ENCODE measurements at regions not wholly inside any gene's neighbourhood (a gene's known extent, or its start where the extent isn't known, plus 50 kb on each side); places are given as distances from the start of the nearest gene placed in this dataset.

- Histone ChIP-seq H3K4me1 (ENCODE audit: insufficient read depth, low read length) (peaks cover 72% of the 10 kb centered on the region), H3K9ac (ENCODE audit: insufficient read depth, low read depth, low read length) (peak overlapping the region; percentile 22; the same call in 1 of the 2 replicates), H2AFZ (ENCODE audit: low read length) (peak overlapping the region; percentile 85), H3K79me2 (ENCODE audit: insufficient read depth, low read length) (no peaks in the 10 kb centered on the region), H3K4me3 (replicated peaks in 1 of 3; ENCODE audit: insufficient read depth in 1 of 3, low read depth in 2 of 3, low read length in 3 of 3) (peak overlapping the region in 1 of 3 experiments; percentile 33; a peak in 1 of 6 replicates), H3K27ac (ENCODE audit: extremely low read length, insufficient read depth, low read length) (peak overlapping the region; percentile 89), H3K27me3 (ENCODE audit: control insufficient read depth in 1 of 2, insufficient read depth in 2 of 2, low read length in 2 of 2) (no peaks in the 10 kb centered on the region), H4K20me1 (ENCODE audit: insufficient read depth, low read length) (no peaks in the 10 kb centered on the region), H3K4me2 (ENCODE audit: low read depth, low read length) (peak overlapping the region; percentile 82), H3K36me3 (replicated peaks in 1 of 2; ENCODE audit: control insufficient read depth in 1 of 2, insufficient read depth in 2 of 2, low read length in 2 of 2) (no peaks in the 10 kb centered on the region), H3K9me3 (ENCODE audit: low read length) (no peaks in the 10 kb centered on the region)
- no TSS peak for BruUV-seq (replicated peaks)
- intact Hi-C loops (cut with micrococcal nuclease; ENCODE audit: unreplicated experiment) = loop anchor here (2.0 to 10.0 kb wide), 5 partner anchors 38 to 282 kb away; partner anchors contain the start of gene MAP3K1
- 61% methylated on average over 5 of the region's 5 CpGs for WGBS (ENCODE audit: low lambda C conversion rate)
- no peak for FAIRE-seq
- no peak for DNase-seq (ENCODE audit: low spot score)
- in situ Hi-C loops (cut with HindIII; ENCODE audit: extremely low pct_ligation_motif_present, low pct_unique_long_range_greater_than_20kb) = no loop called here
- POLR2A ChIA-PET = interaction anchor here (1.0 kb wide), 1 partner anchor 37 kb away, joined by 4 read pairs; no protein-coding TSS in a partner anchor
- TF ChIP-seq ZBTB4 (CRISPR knock-in tag; IDR thresholded peaks at IDR 0.05; ENCODE audit: borderline replicate concordance) (0 out of 2 replicates have a peak, but pooled peaks have one; percentile 46), CHD2 (IDR thresholded peaks at IDR 0.05; ENCODE audit: low read depth, low read length) (no peak), BCL6 (CRISPR knock-in tag; IDR thresholded peaks at IDR 0.05) (peak; percentile 24; the same call in 1 of the 2 replicates)
- ATAC-seq = no peak; the same call in 2 of the 3 replicates
- CTCF ChIA-PET (ENCODE audit: low intra/inter-chr PET ratio, low total read pairs) = no interaction called here
These were observed 176.5 kb upstream of the MAP3K1 start for GRCh38 chr5:56638768-56639238.

- peak; percentile 90 for FAIRE-seq
- TF ChIP-seq ZMYM4 (CRISPR knock-in tag; IDR thresholded peaks at IDR 0.05) (peak; percentile 77), IKZF5 (CRISPR knock-in tag; IDR thresholded peaks at IDR 0.05) (0 out of 2 replicates have a peak, but pooled peaks have one; percentile 22), TFDP1 (CRISPR knock-in tag; IDR thresholded peaks at IDR 0.05; ENCODE audit: borderline replicate concordance) (peak; percentile 71; the same call in 1 of the 2 replicates), ZNF441 (CRISPR knock-in tag; IDR thresholded peaks at IDR 0.05; ENCODE audit: borderline replicate concordance) (no peak), ZNF263 (CRISPR knock-in tag; IDR thresholded peaks at IDR 0.05) (peak; percentile 42; the same call in 1 of the 2 replicates), ELK4 (CRISPR knock-in tag; IDR thresholded peaks at IDR 0.05; ENCODE audit: borderline replicate concordance) (no peak), MIER2 (CRISPR knock-in tag; IDR thresholded peaks at IDR 0.05) (0 out of 2 replicates have a peak, but pooled peaks have one; percentile 34)
These were observed 177.2 kb upstream of the MAP3K1 start for GRCh38 chr5:56638061-56638621.

More at GRCh38 chr5:56638061-56638621, 177.2 kb upstream of the MAP3K1 start:
- H3K79me2 ChIP-seq (ENCODE audit: insufficient read depth, low read length) = no peaks in the 10 kb centered on the region
- BruUV-seq (replicated peaks) = no TSS peak
- peak overlapping the region in 2 of 3 experiments; percentile 24 to 41; a peak in 2 of 6 replicates for H3K4me3 ChIP-seq (replicated peaks in 1 of 3; ENCODE audit: insufficient read depth in 1 of 3, low read depth in 2 of 3, low read length in 3 of 3)
- CTCF ChIA-PET (ENCODE audit: low intra/inter-chr PET ratio, low total read pairs) = no interaction called here
- peak overlapping the region; percentile 82 for H3K4me2 ChIP-seq (ENCODE audit: low read depth, low read length)
- peak overlapping the region; percentile 69 for H3K9ac ChIP-seq (ENCODE audit: insufficient read depth, low read depth, low read length)
- in situ Hi-C loops (cut with HindIII; ENCODE audit: extremely low pct_ligation_motif_present, low pct_unique_long_range_greater_than_20kb) (no loop called here), intact Hi-C loops (cut with micrococcal nuclease; ENCODE audit: unreplicated experiment) (loop anchor here (2.0 to 10.0 kb wide), 5 partner anchors 39 to 281 kb away; partner anchors contain the start of gene MAP3K1)
- DNase-seq (ENCODE audit: low spot score) (peak; percentile 94), ATAC-seq (peak; percentile 92)
- no peaks in the 10 kb centered on the region for H3K27me3 ChIP-seq (ENCODE audit: control insufficient read depth in 1 of 2, insufficient read depth in 2 of 2, low read length in 2 of 2)
- H3K4me1 ChIP-seq (ENCODE audit: insufficient read depth, low read length) = peaks cover 72% of the 10 kb centered on the region
- H3K36me3 ChIP-seq (replicated peaks in 1 of 2; ENCODE audit: control insufficient read depth in 1 of 2, insufficient read depth in 2 of 2, low read length in 2 of 2) = no peaks in the 10 kb centered on the region
- peak overlapping the region; percentile 89 for H3K27ac ChIP-seq (ENCODE audit: extremely low read length, insufficient read depth, low read length)
- POLR2A ChIA-PET = interaction anchor here (1.0 to 1.2 kb wide), 2 partner anchors 37 to 161 kb away, joined by 4 to 7 read pairs; no protein-coding TSS in a partner anchor
- 6% methylated on average over 2 of the region's 2 CpGs for WGBS (ENCODE audit: low lambda C conversion rate)
- no peaks in the 10 kb centered on the region for H4K20me1 ChIP-seq (ENCODE audit: insufficient read depth, low read length)
- no peaks in the 10 kb centered on the region for H3K9me3 ChIP-seq (ENCODE audit: low read length)
- H2AFZ ChIP-seq (ENCODE audit: low read length) = no peak overlapping the region

Data from HepG2 (cell line).